Left hindlimb (tissue), 1 donor: ENCODE measurements at regions not wholly inside any gene's neighbourhood (a gene's known extent, or its start where the extent isn't known, plus 50 kb on each side); places are given as distances from the start of the nearest gene placed in this dataset.
A peak's percentile ranks its signal among the peaks of the same experiment; 100 is the strongest.
"Not testable (repeated sequence)": the region's sequence is repeated elsewhere in the genome, so short reads cannot be mapped to it uniquely, and the experiment has no call there.

Experiments
- DNase-seq: peaks from one replicate; pipeline ENCODE4 v3.0.0-alpha.2; 2018

DNA sequence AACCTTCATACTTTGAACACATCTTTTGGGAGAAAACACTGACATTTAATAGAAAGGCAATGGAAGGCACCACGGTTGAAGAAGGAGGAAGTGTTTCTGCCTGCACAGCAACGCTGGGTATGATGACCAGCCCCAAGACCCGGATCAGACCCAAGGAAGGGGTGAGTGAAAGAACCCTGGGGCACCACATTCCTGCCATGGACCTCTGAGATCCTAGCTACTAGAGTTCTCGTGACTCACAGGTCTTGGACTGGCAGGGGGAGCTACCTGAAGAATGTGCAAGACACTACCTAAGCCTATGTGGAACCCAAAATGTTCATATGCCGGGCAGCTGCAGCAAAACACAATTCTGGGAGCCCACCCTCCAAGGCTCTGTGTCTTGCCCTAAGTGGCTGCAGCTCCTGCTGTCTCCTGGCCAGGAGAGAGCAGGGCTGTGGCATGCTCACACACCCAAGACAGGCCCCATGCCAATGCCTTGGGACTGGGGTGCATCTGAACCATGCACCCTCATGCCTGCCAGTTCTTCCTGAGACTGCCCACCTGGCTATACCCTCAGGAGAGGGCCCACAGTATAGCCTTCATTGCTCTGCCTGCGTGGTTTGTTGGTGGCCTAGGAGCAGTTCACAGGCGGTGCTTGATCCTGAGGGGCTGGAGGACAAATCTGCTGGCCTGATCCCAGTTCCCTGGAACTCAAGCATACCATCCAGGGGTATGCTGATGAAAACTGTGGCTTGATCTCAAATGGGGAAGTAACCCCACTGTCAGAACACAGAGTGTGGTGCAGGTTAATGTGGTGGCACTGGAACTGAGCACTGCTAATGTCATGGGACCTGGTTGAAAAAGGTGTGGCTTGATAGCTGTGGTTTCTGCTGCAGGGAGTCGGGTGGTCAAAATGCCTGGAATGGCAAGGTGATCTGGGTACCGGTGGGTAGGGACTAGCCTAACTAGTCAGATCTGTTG is 353.3 kb upstream of the ARHGEF26 start:
- no peak for DNase-seq

DNA sequence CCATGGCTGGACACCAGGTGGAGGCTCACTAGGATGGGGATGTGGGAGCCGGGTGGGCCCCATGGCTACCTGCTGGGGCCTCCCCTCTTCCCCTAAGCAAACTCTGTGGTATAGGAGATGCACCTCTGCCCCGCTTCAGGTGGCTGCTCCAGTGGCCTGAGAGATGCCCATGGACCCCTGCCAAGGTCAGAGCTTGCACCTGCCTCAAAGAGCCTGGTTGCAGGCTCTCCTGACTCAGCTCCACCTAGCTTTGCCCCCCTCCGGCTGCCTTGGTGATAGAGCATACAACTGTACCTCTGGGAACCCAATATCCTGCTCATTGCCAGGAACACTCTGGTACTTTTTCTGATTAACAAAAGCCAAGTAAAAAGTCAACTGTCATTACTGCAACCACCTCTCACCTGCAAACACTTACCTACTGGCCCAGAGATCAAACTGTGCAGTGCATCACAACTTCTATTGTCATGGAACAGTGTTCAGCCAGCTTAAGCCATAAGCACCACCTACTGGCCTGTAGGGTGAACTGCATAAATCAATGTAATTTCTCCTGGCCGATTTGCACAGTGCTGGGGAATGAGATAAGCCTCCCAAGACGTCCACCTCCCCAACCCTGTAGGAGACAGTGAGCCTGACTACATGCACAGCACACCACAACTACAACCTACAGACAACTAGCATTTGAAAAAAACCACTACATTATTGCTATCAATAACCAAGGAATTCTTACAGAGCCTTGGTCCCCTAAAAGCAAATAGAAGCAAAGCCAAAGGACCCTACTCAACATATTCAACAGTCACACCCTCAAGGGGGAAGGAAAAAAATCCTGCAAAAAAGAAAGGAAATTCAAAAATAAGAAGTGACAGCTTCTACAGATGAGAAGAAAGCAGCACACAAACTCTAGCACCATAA is 352.4 kb upstream of the ARHGEF26 start:
- DNase-seq: no peak

DNA sequence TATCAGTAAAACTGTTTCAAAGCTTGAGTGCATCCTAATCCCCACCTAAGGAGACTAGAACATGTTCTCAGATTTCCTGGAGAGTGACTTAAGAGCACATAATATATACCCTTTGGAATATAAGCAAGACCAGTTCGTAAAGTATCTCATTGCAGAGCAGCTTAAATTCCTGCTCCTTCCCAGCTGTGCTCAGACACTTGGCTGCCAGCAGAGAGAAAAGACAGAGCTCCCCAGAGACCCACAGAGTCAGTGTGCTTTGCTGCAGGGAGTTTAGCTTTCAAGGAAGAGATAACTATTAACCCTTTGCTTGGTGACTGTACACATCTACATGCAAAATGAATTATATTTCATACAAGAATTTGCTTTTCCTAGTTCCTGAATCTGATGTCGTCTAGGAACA is 338.1 kb upstream of the ARHGEF26 start:
- DNase-seq: peak; percentile 65

DNA sequence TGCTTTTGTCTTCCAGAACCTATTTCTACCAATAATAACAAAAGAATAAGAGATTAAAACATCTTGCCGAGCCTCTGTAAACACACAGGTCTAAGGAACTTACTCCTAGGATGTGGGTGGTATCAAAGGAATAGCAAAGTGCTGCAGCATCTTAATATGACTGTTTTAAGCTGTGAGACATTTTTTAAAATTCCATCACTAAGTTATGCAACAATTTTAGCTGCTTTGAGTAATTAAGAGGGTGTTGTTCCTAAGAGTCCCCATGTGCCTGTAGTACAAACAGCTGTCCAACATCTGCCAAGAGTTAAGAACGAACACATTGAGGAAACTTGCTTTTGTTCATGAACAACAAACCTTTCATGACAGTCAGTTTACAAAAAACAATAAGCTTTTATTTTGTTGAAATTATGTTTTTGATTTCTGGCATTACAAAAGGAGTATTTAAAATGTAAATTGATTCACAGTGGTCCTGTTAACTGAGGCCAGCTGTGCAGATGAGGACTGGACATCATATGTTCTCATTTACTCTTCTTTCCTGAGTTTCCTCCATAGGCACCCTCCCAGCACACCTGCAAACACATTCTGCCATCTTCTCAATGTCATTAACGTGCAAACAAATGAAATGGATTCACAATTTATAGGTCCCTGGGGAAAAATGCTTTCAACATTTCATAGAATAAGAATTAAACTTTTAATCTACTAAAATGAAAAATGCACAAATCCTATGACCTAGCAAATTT is 337.3 kb upstream of the ARHGEF26 start:
- peak; percentile 44 for DNase-seq

DNA sequence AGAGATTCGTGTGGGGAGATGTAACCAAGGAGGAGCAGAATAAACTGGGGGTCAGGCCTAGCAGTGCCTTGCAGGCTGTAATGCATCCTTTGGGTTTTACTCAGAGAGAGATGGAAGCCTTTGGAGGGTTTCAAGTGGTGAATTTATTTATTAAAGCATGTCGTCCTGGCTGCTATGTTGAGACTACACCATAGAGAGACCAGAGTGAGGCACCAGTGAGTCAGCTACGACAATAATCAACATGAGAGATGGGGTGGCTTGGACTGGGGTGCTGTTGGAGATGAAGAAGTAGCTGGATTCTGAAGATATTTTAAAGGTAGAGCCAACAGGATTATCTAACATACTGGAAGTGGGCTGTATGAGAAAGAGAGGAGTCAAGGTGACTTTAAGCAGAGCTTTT is 335.3 kb upstream of the ARHGEF26 start:
- DNase-seq: no peak

DNA sequence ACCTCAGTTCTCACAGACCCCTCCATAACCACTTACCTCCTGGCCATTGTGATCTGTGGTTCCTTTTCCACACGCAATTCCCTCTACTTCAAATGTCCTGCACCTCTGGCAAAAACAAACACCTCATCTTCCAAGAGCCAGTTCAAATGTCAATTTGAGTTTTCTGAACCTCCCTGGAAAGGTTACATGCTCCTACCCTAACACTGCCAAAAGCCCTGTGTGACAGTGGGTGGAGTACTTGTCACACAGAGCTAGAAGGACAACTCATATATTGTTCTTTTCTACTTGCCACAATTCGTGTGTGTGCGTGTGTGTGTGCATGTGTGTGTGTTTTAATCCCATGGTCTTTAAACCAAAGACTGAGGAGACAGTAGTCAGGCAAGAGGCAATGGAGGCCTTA is 331.8 kb upstream of the ARHGEF26 start:
- DNase-seq: no peak

DNA sequence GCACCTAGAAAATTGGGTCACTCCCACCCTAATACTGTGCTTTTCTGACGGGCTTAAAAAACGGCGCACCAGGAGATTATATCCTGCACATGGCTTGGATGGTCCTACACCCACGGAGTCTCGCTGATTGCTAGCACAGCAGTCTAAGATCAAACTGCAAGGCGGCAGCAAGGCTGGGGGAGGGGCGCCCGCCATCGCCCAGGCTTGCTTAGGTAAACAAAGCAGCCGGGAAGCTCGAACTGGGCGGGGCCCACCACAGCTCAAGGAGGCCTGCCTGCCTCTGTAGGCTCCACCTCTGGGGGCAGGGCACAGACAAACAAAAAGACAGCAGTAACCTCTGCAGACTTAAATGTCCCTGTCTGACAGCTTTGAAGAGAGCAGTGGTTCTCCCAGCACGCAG is 324.1 kb upstream of the ARHGEF26 start:
- not testable (repeated sequence) for DNase-seq

DNA sequence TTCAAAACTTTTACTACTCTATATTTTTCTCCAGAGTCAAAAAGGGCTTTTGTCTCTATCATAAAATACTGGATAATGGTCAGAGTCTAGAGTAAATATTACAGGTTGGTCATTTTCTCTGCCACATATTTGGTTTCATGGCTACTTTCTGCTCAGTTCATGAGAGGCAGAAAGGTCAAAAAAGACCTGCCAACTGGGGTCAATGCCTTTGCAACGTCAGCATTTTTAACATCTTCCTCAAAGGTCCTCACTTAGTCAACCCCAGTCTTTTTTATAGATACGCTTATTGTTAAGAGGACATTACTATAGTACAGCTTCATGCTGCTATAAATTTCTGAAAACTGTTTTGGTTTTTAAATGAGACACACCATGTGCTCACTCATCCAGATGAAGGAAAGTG is 312.1 kb upstream of the ARHGEF26 start:
- no peak for DNase-seq

DNA sequence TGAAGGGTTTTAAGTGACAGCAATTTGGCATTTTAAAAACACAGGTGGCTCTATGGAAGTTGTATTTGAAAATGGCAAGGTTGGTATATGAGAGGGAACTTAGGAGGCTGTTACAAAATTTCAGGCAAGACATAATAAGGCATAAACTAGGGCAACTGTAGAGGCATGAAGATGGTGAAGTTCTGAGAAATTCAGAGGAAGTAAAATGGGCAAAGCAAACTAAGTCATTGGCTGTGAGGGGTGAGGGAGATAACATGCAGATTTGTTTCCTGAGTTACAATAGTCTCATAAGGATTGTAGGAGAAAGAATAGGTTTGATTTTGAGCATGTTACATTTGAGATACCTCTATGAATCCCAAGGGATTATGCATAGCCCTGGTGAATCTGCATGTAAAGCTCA is 302.9 kb upstream of the ARHGEF26 start:
- DNase-seq: no peak

DNA sequence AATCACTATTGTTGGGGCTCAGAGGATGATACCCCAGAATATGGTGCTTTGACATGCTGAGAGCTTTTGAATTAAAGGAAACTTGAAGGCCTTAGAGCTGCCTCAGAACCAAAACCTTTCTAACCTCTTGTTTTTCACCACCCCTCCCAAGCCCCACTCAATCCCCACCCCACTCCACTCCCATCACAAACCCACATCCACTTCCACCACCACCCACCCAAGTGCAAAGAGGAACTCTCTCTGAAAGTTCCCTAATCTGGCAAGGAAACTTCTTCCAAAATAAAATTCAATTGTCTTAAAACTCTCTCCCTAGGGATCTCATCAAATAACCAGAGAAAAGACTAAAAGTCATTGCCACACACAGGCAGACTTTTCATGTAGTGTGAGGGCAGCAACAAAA is 301.2 kb upstream of the ARHGEF26 start:
- no peak for DNase-seq

DNA sequence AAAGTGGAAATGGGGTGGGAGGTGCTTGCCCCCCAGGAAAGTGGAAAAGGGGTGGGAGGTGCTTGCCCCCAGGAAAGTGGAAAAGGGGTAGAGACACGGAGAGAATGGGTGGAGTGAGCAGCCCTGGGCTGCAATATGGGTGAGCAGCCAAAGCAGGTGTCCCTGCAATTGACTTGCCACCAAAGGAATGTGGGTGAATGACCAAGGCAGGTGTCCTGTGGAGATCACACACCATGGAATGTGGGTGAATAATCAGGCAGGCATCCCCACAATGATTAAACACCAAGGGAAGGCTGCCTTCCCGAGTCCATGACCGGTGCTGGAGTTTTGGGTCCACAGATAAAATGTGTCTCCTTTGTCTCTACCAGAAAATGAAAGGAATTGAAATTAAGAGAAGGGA is 292.8 kb upstream of the ARHGEF26 start:
- DNase-seq: not testable (repeated sequence)

DNA sequence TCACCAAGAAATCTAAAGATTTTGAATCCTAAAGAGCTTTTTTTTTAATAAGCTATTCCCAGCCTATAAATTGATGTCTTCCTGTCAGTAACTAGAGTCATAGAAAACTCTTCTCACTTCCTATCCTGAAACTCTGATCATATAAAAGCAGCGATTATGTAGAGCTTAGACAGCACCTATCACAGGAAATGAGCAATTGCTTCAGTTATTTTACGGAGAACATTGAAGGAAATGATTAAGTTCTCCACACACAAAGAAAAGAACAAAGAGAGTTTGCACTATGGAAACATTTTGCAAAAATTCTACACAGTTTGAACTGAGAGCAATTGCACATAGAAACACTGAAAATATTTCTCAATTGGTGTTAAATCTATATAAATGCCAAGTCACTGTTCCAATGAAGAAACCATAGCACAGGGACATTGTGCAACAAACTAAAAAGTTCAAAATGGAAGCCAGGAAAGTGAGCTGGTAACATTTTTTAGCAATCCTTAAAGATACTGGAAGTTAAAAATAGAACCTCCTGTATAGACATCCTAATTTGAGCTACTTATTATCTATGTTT is 291.5 kb upstream of the ARHGEF26 start:
- no peak for DNase-seq

DNA sequence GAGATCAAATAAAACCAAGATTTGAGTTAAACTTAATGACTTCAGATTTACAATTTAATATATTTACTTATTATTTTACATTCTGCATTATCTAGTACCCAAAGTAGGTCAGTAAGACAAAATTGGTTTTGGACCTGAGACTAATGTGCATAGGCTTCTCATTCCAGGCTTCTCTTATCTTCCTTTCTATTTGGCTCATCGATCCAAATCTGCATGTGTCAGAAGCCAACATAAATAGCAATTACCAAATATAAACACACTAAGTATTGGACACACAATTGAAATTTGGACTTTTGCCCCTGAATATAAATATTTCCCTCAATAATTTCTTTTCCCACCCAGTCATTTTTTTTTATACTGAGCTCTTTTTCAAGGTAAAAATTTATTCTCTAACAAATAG is 290.6 kb upstream of the ARHGEF26 start:
- DNase-seq: no peak

DNA sequence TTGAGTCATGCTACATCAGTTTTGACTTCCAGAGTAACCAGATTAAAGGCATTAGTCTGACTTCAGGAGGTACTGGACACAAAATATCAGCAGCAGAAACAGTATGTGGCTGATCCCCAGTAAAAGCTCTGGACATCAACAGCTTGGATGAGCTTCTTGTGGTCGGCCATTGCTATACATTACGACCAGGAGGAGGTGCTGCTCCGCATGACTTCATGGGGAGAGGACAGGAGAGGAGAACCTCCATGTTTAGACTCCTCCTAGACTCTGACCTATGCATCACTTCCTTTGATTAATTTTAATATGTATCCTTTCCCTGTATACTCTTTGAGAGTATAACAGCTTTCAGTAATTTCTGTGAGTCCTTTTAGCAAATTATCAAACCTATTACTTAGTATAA is 285.6 kb upstream of the ARHGEF26 start:
- DNase-seq: no peak

DNA sequence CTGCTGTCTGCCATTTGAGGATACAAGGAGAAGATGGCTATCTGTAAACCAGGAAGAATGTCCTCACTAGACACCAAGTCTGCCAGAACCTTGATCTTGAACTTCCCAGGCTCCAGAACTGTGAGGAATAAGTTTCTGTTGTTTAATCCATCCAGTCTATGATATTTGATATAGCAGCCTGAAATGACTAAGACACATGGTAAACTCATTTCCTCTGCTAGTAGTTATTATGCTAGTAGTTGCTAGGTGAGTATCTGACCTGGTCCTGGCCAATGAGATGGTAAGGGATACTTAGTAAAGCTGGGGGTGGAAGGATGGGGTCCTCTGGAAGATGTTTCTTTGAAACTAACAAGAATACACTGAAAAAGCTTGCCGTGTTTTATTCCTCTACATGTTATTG is 280.7 kb upstream of the ARHGEF26 start:
- DNase-seq: no peak

DNA sequence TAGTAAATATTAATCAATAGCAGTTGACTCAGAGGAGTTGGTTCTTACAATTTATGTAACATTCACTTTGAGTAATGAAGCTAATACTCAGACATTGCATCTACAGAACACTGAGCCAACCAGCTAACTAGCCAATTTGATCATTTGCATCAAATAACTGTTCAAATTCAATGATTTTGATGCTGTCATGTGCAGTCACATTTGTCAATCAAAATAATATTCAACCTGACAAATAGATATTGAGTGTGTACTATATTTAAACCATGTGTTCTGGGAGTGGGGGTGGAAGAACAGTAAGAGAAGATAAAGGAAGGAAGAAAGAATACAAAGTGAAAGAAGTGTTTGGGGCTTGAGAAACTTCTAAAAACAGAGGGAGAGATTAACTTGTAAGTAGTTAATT is 277.2 kb upstream of the ARHGEF26 start:
- DNase-seq: no peak

DNA sequence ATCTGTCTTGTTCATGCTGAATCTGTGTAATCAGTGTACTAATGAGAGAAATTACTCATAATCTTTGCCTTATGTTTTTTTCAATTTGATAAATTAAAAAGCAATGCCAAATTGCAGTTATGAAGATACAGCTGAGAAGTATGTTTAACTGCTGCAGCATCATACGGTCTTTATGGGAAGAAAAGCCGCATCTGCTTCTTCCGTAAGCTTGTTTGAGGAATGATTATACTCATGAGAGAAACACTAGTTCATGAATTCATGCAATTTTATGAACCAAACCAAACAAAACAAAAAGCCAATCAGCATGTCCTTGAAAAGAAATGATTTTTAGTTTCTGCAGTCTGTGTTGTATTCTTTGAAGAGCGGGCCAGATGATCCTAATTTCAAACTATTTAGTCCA is 275.9 kb upstream of the ARHGEF26 start:
- no peak for DNase-seq

DNA sequence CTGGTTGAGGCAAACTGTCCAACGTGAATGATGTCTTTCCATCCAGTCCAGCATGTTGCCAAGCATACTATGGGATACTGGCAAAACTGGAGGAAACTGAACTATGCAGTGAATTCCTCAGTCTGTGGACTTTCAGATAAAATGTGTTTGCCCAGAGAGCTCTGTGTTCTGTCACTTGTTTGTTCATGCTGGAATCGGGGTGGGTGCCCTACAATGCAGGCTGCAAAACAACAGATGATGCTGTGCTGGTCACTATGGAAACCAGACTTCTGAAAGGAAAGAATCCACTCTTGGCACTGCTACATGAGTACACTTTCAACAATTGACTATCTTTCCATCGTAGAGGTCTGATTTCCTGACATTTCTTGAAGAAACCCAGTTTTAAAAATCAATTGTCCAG is 272.5 kb upstream of the ARHGEF26 start:
- DNase-seq: no peak

DNA sequence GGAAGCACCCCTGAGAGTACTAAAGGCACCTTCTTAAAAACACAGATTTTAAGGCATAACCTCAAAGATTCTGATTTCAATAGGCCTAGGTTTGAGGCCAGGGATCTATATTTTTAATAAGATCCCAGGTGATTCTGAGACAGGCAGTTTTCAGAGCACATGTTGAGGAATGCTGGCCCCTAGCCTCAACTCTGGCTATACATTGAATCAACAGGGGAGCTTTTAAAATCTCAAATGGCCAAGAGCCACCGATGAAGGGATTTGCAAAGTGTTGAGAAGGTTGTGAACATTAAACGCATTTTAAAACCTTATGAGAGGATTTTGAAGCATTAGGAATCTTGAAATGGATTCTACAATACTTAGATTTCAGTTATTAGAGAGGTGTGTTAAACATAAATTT is 268.8 kb upstream of the ARHGEF26 start:
- no peak for DNase-seq

DNA sequence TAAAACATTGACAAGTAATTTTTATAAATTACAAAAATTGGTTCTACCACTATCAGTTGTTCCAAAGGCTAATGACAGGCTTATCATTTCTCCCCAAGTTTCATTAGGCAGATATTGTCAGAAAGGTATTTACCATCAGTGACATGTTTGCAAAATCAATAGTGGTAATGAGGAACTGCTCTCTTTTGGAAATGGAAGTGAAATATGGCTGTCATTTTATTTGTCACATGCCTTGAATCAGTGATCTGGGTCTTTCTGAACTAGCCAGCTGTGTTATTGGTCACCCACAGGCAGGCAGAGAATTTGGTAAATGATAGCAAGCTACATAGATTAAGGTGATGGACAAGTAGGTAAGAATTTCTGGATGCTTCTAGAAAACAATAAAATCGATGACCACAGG is 268.0 kb upstream of the ARHGEF26 start:
- no peak for DNase-seq

DNA sequence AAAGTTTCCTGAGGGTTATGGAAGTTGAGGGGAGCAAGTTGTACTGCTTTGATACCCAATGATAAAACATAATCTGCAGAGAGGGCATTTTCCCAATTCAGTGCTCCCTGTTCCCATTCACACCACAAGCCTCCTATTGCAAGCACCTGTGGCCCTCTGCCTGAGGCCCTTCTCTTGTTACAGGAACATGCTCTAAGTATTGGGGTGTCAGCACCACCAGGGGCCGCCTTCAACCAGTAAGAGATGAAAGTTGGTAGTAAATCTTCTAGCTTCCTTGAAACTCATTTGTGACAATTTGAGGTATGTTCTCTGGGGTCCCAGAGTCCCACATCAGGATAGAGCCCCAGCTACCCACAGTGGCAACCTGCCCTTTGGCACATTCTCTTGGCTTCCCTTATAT is 265.4 kb upstream of the ARHGEF26 start:
- DNase-seq: no peak

DNA sequence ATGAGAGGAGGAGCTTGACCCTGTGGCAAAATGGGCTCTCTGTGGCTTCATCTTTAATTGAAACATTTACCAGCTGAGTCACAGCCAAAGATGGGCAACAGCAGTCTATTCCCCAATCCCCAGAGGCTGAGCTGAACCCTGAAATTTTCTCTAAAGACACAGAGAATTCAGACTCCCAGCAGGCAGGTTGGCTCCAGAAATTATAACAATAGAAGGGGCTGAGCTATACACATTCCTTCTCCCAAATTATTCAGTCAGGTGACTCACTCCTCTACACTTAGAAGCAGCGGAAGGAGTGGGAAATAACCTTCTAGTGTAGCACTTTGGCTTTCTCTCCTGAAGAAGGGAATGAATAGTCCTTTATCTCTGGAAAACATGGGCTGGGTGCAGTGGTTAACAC is 264.3 kb upstream of the ARHGEF26 start:
- no peak for DNase-seq

DNA sequence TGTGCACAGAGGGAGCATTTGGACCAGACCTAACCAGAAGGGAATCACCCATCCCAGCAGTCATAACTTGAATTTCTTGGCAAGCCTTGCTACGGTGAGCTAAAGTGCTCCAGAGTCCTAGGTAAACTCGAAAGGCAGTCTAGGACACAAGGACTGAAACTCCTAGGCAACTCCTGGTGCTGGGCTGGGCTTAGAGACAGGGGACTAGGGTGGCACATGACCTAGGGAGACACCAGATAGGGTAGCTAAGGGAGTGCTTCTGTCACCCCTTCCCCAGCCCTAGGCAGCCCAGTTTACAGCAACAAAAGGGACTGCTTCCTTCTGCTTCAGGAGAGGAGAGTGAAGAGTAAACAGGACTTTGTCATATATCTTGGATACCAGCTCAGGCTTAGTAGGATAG is 256.4 kb upstream of the ARHGEF26 start:
- no peak for DNase-seq
